ENCODE measurements at regions not wholly inside any gene's neighbourhood (a gene's known extent, or its start where the extent isn't known, plus 50 kb on each side); places are given as distances from the start of the nearest gene placed in this dataset.

- TF ChIP-seq, protein P1, sequence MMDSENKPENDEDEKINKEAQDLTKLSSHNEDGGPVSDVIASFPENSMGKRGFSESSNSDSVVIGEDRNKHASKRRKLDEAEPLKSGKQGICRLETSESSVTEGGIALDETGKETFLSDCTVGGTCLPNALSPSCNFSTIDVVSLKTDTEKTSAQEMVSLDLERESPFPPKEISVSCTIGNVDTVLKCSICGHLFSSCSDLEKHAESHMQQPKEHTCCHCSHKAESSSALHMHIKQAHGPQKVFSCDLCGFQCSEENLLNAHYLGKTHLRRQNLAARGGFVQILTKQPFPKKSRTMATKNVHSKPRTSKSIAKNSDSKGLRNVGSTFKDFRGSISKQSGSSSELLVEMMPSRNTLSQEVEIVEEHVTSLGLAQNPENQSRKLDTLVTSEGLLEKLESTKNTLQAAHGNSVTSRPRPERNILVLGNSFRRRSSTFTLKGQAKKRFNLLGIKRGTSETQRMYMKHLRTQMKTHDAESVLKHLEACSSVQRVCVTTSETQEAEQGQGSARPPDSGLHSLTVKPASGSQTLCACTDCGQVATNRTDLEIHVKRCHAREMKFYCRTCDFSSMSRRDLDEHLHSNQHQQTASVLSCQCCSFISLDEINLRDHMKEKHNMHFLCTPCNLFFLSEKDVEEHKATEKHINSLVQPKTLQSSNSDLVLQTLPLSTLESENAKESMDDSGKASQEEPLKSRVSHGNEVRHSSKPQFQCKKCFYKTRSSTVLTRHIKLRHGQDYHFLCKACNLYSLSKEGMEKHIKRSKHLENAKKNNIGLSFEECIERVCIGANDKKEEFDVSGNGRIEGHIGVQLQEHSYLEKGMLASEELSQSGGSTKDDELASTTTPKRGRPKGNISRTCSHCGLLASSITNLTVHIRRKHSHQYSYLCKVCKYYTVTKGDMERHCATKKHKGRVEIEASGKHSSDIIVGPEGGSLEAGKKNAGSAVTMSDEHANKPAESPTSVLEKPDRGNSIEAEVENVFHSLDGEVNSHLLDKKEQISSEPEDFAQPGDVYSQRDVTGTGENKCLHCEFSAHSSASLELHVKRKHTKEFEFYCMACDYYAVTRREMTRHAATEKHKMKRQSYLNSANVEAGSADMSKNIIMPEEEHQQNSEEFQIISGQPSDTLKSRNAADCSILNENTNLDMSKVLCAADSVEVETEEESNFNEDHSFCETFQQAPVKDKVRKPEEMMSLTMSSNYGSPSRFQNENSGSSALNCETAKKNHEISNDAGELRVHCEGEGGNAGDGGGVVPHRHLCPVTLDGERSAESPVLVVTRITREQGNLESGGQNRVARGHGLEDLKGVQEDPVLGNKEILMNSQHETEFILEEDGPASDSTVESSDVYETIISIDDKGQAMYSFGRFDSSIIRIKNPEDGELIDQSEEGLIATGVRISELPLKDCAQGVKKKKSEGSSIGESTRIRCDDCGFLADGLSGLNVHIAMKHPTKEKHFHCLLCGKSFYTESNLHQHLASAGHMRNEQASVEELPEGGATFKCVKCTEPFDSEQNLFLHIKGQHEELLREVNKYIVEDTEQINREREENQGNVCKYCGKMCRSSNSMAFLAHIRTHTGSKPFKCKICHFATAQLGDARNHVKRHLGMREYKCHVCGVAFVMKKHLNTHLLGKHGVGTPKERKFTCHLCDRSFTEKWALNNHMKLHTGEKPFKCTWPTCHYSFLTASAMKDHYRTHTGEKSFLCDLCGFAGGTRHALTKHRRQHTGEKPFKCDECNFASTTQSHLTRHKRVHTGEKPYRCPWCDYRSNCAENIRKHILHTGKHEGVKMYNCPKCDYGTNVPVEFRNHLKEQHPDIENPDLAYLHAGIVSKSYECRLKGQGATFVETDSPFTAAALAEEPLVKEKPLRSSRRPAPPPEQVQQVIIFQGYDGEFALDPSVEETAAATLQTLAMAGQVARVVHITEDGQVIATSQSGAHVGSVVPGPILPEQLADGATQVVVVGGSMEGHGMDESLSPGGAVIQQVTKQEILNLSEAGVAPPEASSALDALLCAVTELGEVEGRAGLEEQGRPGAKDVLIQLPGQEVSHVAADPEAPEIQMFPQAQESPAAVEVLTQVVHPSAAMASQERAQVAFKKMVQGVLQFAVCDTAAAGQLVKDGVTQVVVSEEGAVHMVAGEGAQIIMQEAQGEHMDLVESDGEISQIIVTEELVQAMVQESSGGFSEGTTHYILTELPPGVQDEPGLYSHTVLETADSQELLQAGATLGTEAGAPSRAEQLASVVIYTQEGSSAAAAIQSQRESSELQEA (CRISPR knock-in tag; IDR thresholded peaks at IDR 0.05; ENCODE audit: not compliant biosample characterization) = no peak
- TF ChIP-seq, protein P2, sequence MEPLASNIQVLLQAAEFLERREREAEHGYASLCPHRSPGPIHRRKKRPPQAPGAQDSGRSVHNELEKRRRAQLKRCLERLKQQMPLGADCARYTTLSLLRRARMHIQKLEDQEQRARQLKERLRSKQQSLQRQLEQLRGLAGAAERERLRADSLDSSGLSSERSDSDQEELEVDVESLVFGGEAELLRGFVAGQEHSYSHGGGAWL (CRISPR knock-in tag; IDR thresholded peaks at IDR 0.05) = no peak
- TF ChIP-seq REST (IDR thresholded peaks at IDR 0.05; ENCODE audit: borderline replicate concordance in 1 of 2, low read depth in 1 of 2, low read length in 2 of 2) (no peak), ZGPAT (CRISPR knock-in tag; IDR thresholded peaks at IDR 0.05) (no peak), BRD4 (CRISPR knock-in tag; IDR thresholded peaks at IDR 0.05) (no peak), ZNF138 (CRISPR knock-in tag; IDR thresholded peaks at IDR 0.05; ENCODE audit: low read depth) (no peak), HES4 (CRISPR knock-in tag; IDR thresholded peaks at IDR 0.05; ENCODE audit: borderline replicate concordance) (no peak), HOXA7 (CRISPR knock-in tag; IDR thresholded peaks at IDR 0.05) (no peak), MAZ (IDR thresholded peaks at IDR 0.05; ENCODE audit: borderline replicate concordance, low read depth, low read length) (no peak), MAZ (CRISPR knock-in tag; IDR thresholded peaks at IDR 0.05; ENCODE audit: low read depth) (no peak)
- TF ChIP-seq, protein P3, sequence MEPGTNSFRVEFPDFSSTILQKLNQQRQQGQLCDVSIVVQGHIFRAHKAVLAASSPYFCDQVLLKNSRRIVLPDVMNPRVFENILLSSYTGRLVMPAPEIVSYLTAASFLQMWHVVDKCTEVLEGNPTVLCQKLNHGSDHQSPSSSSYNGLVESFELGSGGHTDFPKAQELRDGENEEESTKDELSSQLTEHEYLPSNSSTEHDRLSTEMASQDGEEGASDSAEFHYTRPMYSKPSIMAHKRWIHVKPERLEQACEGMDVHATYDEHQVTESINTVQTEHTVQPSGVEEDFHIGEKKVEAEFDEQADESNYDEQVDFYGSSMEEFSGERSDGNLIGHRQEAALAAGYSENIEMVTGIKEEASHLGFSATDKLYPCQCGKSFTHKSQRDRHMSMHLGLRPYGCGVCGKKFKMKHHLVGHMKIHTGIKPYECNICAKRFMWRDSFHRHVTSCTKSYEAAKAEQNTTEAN (CRISPR knock-in tag; conservative IDR thresholded peaks at IDR 0.05) = no peak
- TF ChIP-seq, protein P4, sequence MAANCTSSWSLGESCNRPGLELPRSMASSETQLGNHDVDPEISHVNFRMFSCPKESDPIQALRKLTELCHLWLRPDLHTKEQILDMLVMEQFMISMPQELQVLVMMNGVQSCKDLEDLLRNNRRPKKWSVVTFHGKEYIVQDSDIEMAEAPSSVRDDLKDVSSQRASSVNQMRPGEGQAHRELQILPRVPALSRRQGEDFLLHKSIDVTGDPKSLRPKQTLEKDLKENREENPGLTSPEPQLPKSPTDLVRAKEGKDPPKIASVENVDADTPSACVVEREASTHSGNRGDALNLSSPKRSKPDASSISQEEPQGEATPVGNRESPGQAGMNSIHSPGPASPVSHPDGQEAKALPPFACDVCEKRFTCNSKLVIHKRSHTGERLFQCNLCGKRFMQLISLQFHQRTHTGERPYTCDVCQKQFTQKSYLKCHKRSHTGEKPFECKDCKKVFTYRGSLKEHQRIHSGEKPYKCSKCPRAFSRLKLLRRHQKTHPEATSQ (CRISPR knock-in tag; IDR thresholded peaks at IDR 0.05; ENCODE audit: borderline replicate concordance) = no peak
Observed at GRCh38 chr6:166781331-166781730, 154.3 kb upstream of the RPS6KA2 start (continued).

All from HepG2 (cell line).